Rectal smooth muscle tissue (tissue), 1 donor: ENCODE measurements at regions not wholly inside any gene's neighbourhood (a gene's known extent, or its start where the extent isn't known, plus 50 kb on each side); places are given as distances from the start of the nearest gene placed in this dataset.

Experiments used
- H3K27ac ChIP-seq: one replicate; pipeline ENCODE4 v1.7.0; 2013; ENCODE audit warnings: low read depth, low read length, inconsistent platforms
- H3K27me3 ChIP-seq: one replicate; pipeline ENCODE4 v1.7.0; 2013; ENCODE audit warnings: low read length; ENCODE audit not compliant: control insufficient read depth, insufficient read depth
- H3K36me3 ChIP-seq: one replicate; pipeline ENCODE4 v1.7.0; 2013; ENCODE audit warnings: low read length; ENCODE audit not compliant: control insufficient read depth, insufficient read depth
- H3K4me1 ChIP-seq: one replicate; pipeline ENCODE4 v1.7.0; 2013; ENCODE audit warnings: low read length; ENCODE audit not compliant: control insufficient read depth, insufficient read depth
- H3K4me3 ChIP-seq: one replicate; pipeline ENCODE4 v1.7.0; 2013; ENCODE audit warnings: low read length
- H3K9ac ChIP-seq: one replicate; pipeline ENCODE4 v1.7.0; 2013; ENCODE audit warnings: low read length

- Histone ChIP-seq H3K9ac (no peak overlapping the region), H3K27me3 (no peaks in the 10 kb centered on the region), H3K4me3 (no peak overlapping the region), H3K27ac (no peak overlapping the region), H3K36me3 (no peaks in the 10 kb centered on the region), H3K4me1 (no peaks in the 10 kb centered on the region)
These were observed 1141.5 kb upstream of the CDH6 start for GRCh38 chr5:30051976-30052375.

DNA sequence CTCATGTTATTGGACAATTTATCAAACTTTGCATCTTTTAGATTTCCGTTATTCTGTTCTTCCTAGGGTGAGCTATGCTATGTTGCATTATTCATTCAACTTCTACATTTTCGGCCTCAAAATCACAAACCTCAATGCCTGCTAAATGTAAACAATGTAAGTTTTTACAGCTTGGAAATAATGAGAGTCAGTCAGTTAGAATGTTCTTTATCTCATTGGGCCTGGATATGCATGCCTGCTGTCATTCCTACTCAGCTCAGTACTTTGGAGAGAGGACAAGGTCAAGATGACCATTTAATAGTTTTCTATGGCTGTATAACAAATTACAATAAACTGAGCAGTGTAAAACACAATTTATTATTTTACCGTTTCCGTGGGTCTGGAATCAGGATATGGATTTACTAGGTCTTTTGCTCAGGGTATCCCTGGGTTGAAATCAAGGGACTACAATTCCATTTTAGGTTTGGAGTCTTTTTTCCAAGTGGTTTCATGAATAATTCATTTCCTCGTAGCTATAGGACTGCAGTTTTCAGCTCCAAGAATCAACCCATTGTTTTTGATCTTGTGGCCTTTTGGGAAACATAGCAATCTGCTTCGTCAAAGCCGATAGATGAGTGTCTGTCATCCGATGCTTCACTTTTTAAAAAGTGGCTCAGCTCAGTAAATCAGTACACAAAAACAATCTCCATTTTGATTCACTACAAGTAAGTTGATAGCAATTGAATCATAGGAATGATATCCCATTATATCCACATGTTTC lies 1143.2 kb upstream of the CDH6 start:
- Histone ChIP-seq H3K9ac (no peak overlapping the region), H3K27ac (no peak overlapping the region), H3K36me3 (no peaks in the 10 kb centered on the region), H3K4me1 (no peaks in the 10 kb centered on the region), H3K27me3 (no peaks in the 10 kb centered on the region), H3K4me3 (no peak overlapping the region)

DNA sequence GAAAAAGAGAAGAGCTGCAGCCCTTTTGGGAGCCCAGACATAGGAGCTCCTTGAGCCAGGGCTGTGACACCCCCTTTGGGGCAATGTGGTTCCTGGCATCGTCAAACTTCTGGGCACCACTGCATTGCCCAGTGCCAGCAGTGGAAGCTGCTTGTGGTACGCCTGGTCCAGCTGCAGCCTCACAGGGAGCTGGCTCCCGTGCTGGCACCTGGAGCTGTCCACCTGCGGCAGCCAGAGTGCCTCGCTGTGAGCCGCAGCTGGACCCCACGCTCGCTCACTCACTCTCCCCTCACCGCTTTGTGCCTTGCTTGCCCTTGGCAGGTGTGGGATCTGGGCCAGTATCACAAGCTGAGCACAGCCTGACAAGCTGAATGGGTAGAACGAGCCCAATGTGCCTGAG lies 1150.8 kb upstream of the CDH6 start:
- H3K27ac ChIP-seq = no peak overlapping the region
- no peak overlapping the region for H3K9ac ChIP-seq
- no peaks in the 10 kb centered on the region for H3K4me1 ChIP-seq
- no peak overlapping the region for H3K4me3 ChIP-seq
- H3K36me3 ChIP-seq = no peaks in the 10 kb centered on the region
- no peaks in the 10 kb centered on the region for H3K27me3 ChIP-seq

DNA sequence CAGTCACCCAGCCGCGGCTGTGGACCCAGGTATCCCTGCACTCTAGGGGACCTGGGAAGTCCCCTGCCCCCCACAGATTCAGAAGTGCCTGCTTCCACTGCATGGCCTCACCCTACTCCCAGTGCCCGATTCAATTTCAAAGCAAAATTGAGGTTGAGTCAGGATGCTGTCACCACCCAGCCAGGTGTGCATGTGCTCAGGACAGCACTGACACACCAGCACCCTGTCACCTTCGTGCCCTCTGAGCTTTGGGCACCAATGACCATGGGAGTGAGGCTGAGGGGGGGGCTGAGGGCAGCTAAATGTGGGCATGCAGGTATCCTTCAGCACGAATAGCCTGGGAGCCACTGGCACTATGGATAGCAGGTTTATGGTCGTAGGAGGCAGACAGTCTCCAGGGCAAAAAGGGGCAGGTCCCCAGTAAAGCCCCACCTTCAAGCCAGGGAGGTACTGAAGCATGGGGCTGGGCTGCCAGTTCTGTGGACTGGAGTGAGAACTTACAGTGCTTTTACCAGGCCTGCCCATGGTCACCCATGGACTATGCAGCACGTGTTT lies 1151.6 kb upstream of the CDH6 start:
- H3K36me3 ChIP-seq = no peaks in the 10 kb centered on the region
- no peaks in the 10 kb centered on the region for H3K4me1 ChIP-seq
- H3K9ac ChIP-seq = no peak overlapping the region
- H3K27me3 ChIP-seq = no peaks in the 10 kb centered on the region
- no peak overlapping the region for H3K4me3 ChIP-seq
- no peak overlapping the region for H3K27ac ChIP-seq

GRCh38 chr5:30041291-30041690 lies 1152.2 kb upstream of the CDH6 start:
- Histone ChIP-seq H3K4me1 (no peaks in the 10 kb centered on the region), H3K27me3 (no peaks in the 10 kb centered on the region), H3K36me3 (no peaks in the 10 kb centered on the region), H3K4me3 (no peak overlapping the region), H3K9ac (no peak overlapping the region), H3K27ac (no peak overlapping the region)

DNA sequence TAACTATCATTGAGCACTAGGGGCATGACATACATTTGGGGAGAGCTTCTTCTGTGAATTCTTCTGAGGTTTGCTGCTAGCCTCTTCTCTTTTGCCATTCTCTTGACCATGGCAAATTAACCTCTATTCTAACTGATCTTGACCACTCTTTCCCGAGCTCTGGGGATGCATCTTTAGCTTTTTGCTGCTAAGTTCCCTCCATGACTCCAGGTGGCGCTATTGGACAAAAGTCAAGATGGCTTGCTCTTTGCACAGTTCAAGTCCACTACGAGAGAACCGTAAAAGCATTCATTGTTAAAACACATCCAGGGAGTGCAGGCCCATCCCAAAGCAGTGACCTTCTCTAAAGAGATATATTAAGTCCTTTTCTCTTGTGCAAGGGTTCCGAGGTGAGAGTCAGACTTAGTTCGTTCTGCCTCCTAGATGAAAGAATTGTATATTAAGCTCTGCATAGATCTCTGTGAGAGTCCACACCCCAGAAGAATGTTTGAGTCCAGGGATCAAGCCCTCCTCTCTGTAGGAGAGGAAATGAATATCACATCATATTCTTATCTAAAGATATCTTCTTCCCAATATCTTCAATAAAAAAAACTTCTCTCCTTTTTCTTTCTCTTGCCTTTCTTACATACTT lies 1152.9 kb upstream of the CDH6 start:
- H3K36me3 ChIP-seq = no peaks in the 10 kb centered on the region
- no peak overlapping the region for H3K4me3 ChIP-seq
- H3K9ac ChIP-seq = no peak overlapping the region
- no peaks in the 10 kb centered on the region for H3K4me1 ChIP-seq
- no peak overlapping the region for H3K27ac ChIP-seq
- H3K27me3 ChIP-seq = no peaks in the 10 kb centered on the region

GRCh38 chr5:30039379-30039778 lies 1154.1 kb upstream of the CDH6 start:
- no peak overlapping the region for H3K27ac ChIP-seq
- no peaks in the 10 kb centered on the region for H3K27me3 ChIP-seq
- H3K4me1 ChIP-seq = no peaks in the 10 kb centered on the region
- H3K4me3 ChIP-seq = no peak overlapping the region
- no peak overlapping the region for H3K9ac ChIP-seq
- no peaks in the 10 kb centered on the region for H3K36me3 ChIP-seq

DNA sequence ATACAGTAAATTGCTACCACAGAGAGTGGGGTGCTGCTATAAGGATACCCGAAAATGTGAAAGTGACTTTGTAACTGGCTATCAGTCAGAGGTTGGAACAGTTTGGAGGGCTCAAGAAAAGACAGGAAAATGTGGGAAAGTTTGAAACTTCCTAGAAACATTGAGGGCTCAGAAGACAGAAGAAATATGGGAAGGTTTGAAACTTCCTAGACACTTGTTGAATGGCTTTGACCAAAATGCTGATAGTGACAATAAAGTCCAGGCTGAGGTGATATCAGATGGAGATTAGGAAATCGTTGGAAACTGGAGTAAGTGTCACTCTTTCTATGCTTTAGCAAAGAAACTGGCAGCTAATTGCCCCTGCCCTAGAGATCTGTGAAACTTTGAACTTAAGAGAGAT lies 1158.6 kb upstream of the CDH6 start:
- Histone ChIP-seq H3K36me3 (no peaks in the 10 kb centered on the region), H3K27me3 (no peaks in the 10 kb centered on the region), H3K9ac (no peak overlapping the region), H3K27ac (no peak overlapping the region), H3K4me3 (no peak overlapping the region), H3K4me1 (no peaks in the 10 kb centered on the region)

DNA sequence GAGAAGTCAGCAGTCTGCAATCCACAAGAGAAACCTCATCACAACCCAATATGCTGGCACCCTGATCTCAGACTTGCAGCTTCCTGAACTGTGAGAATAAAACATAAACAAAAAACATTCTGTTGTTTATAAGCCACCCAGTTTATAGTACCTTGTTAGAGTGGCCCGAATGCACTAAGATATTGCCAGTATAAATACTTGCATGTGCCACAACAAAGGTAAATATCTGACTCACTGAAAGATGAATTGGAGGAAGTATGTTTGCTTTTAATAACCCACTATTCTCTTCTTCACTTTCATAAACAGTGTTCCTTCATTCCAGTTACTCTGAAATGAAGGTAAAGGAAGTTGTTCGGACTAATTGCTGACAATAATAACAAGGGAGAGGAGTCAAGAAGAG lies 1163.4 kb upstream of the CDH6 start:
- Histone ChIP-seq H3K4me1 (no peaks in the 10 kb centered on the region), H3K36me3 (no peaks in the 10 kb centered on the region)

GRCh38 chr5:30001826-30002225 lies 1191.7 kb upstream of the CDH6 start:
- Histone ChIP-seq H3K9ac (no peak overlapping the region), H3K4me3 (no peak overlapping the region), H3K4me1 (no peaks in the 10 kb centered on the region), H3K27me3 (no peaks in the 10 kb centered on the region), H3K36me3 (no peaks in the 10 kb centered on the region), H3K27ac (no peak overlapping the region)

More for the DNA sequence above, 1163.4 kb upstream of the CDH6 start:
- Histone ChIP-seq H3K4me3 (no peak overlapping the region), H3K27ac (no peak overlapping the region), H3K9ac (no peak overlapping the region), H3K27me3 (no peaks in the 10 kb centered on the region)

DNA sequence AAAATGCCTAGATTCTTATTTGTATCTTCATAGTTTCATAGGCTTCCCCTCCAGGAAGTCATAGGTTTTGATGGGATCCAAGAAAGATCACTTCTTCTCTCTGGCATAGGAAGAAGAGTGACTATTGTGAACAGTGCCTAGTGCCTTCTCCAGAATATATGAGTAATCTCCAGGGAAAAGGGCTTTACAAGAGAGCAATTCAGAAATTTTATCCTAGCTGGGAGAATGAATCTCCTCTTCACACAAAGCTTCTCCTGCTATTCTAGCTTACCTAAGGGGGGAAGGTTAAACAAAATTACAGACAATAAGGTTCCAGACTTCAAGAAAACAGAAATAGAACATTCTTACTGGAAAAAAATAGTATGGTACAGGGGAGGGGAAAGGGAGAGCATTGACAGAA lies 1193.3 kb upstream of the CDH6 start:
- no peak overlapping the region for H3K4me3 ChIP-seq
- H3K9ac ChIP-seq = no peak overlapping the region
- no peaks in the 10 kb centered on the region for H3K36me3 ChIP-seq
- H3K27ac ChIP-seq = no peak overlapping the region
- no peaks in the 10 kb centered on the region for H3K4me1 ChIP-seq
- H3K27me3 ChIP-seq = no peaks in the 10 kb centered on the region

GRCh38 chr5:29995154-29995553 lies 1198.3 kb upstream of the CDH6 start:
- H3K36me3 ChIP-seq = no peaks in the 10 kb centered on the region
- H3K4me1 ChIP-seq = no peaks in the 10 kb centered on the region
- no peak overlapping the region for H3K27ac ChIP-seq
- no peak overlapping the region for H3K9ac ChIP-seq
- H3K27me3 ChIP-seq = no peaks in the 10 kb centered on the region
- H3K4me3 ChIP-seq = no peak overlapping the region

- Histone ChIP-seq H3K4me3 (no peak overlapping the region), H3K36me3 (no peaks in the 10 kb centered on the region), H3K27ac (no peak overlapping the region), H3K27me3 (no peaks in the 10 kb centered on the region), H3K4me1 (no peaks in the 10 kb centered on the region), H3K9ac (no peak overlapping the region)
These were observed 1199.0 kb upstream of the CDH6 start for GRCh38 chr5:29994519-29994918.
